Left ventricle myocardium inferior (tissue), 1 donor: ENCODE measurements at regions not wholly inside any gene's neighbourhood (a gene's known extent, or its start where the extent isn't known, plus 50 kb on each side); places are given as distances from the start of the nearest gene placed in this dataset.
"Not testable (repeated sequence)": the region's sequence is repeated elsewhere in the genome, so short reads cannot be mapped to it uniquely, and the experiment has no call there.

Experiments used
- DNase-seq: peaks from one replicate; pipeline ENCODE4 v3.0.0-alpha.2; 2020
- H3K27ac ChIP-seq: fragments of 200-600 bp; replicated peaks from 2 replicates; pipeline ENCODE4 v1.8.0; 2021
- H3K27me3 ChIP-seq: fragments of 200-600 bp; 2 replicates; pipeline ENCODE4 v1.8.0; 2021; ENCODE audit warnings: low read depth
- H3K36me3 ChIP-seq: fragments of 200-600 bp; 2 replicates; pipeline ENCODE4 v1.8.0; 2021
- H3K4me1 ChIP-seq: fragments of 200-600 bp; 2 replicates; pipeline ENCODE4 v1.8.0; 2021
- H3K4me3 ChIP-seq: fragments of 200-600 bp; 2 replicates; pipeline ENCODE4 v1.8.0; 2021; ENCODE audit warnings: mild to moderate bottlenecking, moderate library complexity
- H3K9me3 ChIP-seq: fragments of 200-600 bp; replicated peaks from 2 replicates; pipeline ENCODE4 v1.8.0; 2021
- intact Hi-C: fragments of 100-400 bp; cut with micrococcal nuclease; formaldehyde crosslinking; loops from one replicate; pipeline ENCODE4 v1.11.0; 2022
- TF ChIP-seq, protein P1 (sequence below): fragments of 200-600 bp; IDR thresholded peaks from 2 replicates; pipeline ENCODE4 v1.8.0; 2021; ENCODE audit warnings: antibody characterized with exemption, mild to moderate bottlenecking, borderline replicate concordance
- donor health status: DM: no; HTN: yes; CAD: no; lungs with severe emphysema.

DNA sequence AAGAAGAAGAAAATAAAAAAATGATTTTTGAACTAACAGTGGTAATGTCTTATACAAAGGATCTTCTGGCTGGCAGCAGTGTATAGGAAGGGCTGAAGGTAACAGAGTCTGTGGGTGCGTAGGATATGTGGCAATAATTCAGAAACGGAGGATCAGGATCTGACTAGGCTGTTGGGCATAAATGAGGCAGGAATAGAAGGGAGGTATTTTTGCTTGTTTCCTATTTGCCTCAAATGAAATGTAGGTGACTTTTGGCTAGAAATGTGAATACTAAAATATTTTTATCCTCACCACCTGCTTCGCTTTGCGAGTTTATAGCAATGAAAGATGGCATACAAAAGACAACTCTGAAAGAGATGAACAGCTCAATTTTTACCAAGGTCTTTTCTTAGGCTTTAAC is 1086.1 kb upstream of the CELF4 start:
- TF ChIP-seq, protein P1, sequence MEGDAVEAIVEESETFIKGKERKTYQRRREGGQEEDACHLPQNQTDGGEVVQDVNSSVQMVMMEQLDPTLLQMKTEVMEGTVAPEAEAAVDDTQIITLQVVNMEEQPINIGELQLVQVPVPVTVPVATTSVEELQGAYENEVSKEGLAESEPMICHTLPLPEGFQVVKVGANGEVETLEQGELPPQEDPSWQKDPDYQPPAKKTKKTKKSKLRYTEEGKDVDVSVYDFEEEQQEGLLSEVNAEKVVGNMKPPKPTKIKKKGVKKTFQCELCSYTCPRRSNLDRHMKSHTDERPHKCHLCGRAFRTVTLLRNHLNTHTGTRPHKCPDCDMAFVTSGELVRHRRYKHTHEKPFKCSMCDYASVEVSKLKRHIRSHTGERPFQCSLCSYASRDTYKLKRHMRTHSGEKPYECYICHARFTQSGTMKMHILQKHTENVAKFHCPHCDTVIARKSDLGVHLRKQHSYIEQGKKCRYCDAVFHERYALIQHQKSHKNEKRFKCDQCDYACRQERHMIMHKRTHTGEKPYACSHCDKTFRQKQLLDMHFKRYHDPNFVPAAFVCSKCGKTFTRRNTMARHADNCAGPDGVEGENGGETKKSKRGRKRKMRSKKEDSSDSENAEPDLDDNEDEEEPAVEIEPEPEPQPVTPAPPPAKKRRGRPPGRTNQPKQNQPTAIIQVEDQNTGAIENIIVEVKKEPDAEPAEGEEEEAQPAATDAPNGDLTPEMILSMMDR: no peak
- DNase-seq: no peak
- no peaks in the 10 kb centered on the region for H3K27me3 ChIP-seq
- no peaks in the 10 kb centered on the region for H3K9me3 ChIP-seq
- no peak overlapping the region for H3K27ac ChIP-seq
- intact Hi-C loops: no loop called here
- no peaks in the 10 kb centered on the region for H3K36me3 ChIP-seq
- H3K4me1 ChIP-seq: no peaks in the 10 kb centered on the region
- H3K4me3 ChIP-seq: no peak overlapping the region

DNA sequence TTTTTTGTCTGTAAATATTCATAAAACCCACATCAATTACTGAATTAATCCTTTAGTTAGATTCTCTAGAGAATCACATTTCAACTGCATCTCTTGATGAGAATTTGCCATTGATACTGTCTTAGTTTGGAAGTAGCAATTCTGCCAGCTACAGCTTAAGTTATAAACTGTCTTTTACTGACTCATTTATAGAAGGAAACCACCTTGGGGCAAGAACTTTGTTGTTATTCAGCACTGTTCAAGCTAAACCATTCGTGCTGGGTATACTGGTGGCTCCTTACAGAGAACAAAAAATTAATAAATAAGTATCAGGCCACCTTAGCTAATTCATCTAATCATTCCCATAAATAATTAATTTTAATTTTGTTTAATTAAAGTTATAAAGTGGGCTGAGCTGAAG is 1082.6 kb upstream of the CELF4 start:
- intact Hi-C loops: no loop called here
- no peaks in the 10 kb centered on the region for H3K27me3 ChIP-seq
- DNase-seq: no peak
- H3K4me1 ChIP-seq: no peaks in the 10 kb centered on the region
- H3K36me3 ChIP-seq: no peaks in the 10 kb centered on the region
- H3K9me3 ChIP-seq: no peaks in the 10 kb centered on the region
- TF ChIP-seq, protein P1: no peak
- H3K27ac ChIP-seq: no peak overlapping the region
- no peak overlapping the region for H3K4me3 ChIP-seq

DNA sequence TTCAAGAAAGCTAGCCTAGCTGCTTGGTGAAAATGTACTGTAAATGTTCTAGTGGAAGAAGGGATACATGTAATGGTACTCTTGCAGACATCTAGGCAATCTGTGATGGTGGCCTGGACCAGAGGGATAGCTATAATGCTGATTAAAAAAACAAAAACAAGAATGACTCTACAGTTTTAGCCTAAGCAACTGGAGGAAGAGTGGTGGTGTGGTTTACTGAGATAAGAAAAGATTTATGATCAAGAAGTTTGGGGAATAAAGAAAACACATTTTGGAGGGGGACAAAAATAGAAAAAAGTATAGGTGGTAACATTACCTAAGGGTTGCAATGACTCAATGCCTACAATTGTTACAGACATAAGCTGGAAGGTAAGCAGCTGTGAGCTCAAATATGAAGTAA is 1080.7 kb upstream of the CELF4 start:
- Histone ChIP-seq H3K9me3 (no peaks in the 10 kb centered on the region), H3K27me3 (no peaks in the 10 kb centered on the region), H3K4me3 (no peak overlapping the region), H3K27ac (no peak overlapping the region), H3K36me3 (no peaks in the 10 kb centered on the region), H3K4me1 (no peaks in the 10 kb centered on the region)
- intact Hi-C loops: no loop called here
- TF ChIP-seq, protein P1: no peak
- no peak for DNase-seq

DNA sequence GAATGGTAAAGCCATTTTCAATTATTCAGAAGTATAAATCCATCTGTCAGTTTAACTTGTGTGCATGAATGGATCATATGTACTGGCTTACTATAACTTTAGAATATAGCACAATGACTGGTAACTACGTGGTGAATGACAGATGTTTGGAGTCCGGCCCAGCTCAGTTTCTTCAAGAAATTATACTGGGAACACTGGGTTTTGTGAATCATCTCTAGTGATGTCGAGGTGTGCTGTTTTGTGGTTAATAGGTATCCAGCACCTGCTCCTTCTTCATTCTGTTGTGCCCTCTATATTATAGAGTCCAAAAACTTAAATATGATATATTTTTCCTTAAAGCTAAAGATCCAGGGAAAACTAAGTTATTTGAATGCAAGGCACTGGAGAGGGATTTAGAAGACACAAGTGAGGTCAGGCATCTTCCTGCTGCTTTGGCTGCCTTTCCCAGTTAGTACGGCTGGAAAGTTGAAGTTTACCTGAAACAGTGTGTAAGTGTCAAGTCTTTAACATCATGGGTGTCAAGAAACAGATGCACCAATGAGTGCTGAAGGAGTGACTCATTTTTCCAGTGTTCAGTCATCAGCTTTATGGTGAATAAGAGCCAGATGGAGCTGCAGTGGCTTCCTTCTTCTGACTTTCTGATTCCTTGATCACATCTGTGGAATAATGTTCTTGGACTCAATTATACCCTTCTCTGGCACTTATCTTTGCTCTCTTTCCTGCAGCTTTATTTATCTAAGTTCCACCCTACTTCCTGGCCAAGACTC is 1079.5 kb upstream of the CELF4 start:
- no peaks in the 10 kb centered on the region for H3K36me3 ChIP-seq
- H3K9me3 ChIP-seq: peaks cover 8% of the 10 kb centered on the region
- H3K4me1 ChIP-seq: no peaks in the 10 kb centered on the region
- H3K27me3 ChIP-seq: no peaks in the 10 kb centered on the region
- no peak overlapping the region for H3K4me3 ChIP-seq
- no peak overlapping the region for H3K27ac ChIP-seq
- intact Hi-C loops: no loop called here
- TF ChIP-seq, protein P1: no peak
- no peak for DNase-seq

DNA sequence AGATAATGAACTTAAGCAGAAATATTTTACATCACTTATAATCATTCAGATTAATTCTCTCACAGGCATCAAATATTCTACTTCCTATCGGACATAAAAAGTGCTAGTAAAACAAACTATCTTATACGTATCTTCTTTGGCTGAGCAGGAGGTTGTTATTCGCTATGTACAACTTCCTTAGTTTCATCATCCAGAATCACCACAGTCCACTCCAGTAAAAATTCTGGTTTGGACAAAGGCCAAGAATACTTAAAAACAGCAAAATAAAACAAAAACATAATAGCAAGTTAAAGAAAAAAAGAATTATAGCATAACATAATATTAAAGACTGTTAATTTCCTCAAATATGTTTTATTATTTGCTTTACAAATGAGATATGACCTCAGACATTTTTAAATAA is 1077.1 kb upstream of the CELF4 start:
- intact Hi-C loops: no loop called here
- TF ChIP-seq, protein P1: no peak
- Histone ChIP-seq H3K4me1 (no peaks in the 10 kb centered on the region), H3K27me3 (no peaks in the 10 kb centered on the region), H3K9me3 (peaks cover 24% of the 10 kb centered on the region), H3K4me3 (no peak overlapping the region), H3K36me3 (no peaks in the 10 kb centered on the region), H3K27ac (no peak overlapping the region)
- no peak for DNase-seq

DNA sequence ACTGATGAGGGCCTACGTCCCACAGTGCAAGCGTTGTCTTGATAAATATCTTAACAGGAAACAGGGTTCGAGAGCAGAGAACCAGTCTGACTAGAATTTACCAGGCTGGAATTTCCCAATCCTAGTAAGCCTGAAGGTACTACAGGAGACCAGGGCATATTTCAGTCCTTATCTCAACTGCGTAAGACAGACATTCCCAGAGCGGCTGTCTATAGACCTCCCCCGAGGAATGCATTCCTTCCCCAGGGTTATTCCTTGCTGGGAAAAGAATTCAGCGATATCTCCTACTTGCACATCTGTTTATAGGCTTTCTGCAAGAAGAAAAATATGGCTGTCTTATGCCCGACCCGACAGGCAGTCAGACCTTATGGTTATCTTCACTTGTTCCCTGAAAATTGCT is 1074.1 kb upstream of the CELF4 start:
- H3K4me3 ChIP-seq, H3K36me3 ChIP-seq, DNase-seq, H3K27me3 ChIP-seq, intact Hi-C loops, H3K27ac ChIP-seq: not testable (repeated sequence)
- peaks cover 24% of the 10 kb centered on the region for H3K9me3 ChIP-seq
- peaks cover 17% of the 10 kb centered on the region for H3K4me1 ChIP-seq
